GM21515 (cell line): ENCODE measurements at regions not wholly inside any gene's neighbourhood (a gene's known extent, or its start where the extent isn't known, plus 50 kb on each side); places are given as distances from the start of the nearest gene placed in this dataset.
"Not testable (repeated sequence)": the region's sequence is repeated elsewhere in the genome, so short reads cannot be mapped to it uniquely, and the experiment has no call there.

Source experiments
- ATAC-seq: cut with Tn5 transposase; IDR thresholded peaks from one replicate; pipeline ENCODE4 v1.9.1; 2021; ENCODE audit not compliant: unreplicated experiment

DNA sequence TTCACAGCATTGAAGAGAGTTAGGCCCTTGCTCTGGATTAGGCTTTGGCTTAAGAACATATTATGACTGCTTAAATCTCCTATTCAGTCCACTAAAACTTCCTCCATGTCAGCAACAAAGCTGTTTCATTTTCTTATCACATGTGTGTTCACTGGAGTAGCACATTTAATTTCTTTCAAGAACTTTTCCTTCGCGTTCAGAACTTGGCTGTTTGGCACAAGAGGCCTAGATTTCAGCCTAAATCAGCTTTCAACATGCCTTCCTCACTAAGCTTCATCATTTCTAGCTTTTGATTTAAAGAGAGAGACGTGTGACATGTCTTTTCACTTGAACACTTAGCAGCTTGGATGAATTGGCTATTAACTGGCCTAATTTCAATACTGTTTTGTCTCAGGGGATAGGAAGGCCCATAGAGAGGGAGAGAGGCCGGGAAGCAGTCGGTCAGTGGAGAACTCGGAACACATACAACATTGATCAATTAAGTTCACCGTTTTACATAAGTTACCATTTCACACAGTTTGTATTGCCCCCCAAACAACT is 885.2 kb upstream of the AUTS2 start:
- no peak for ATAC-seq

- ATAC-seq: not testable (repeated sequence)
Observed at GRCh38 chr7:68714135-68714534, 884.1 kb upstream of the AUTS2 start.

- ATAC-seq: no peak
Observed at GRCh38 chr7:68715907-68716306, 882.4 kb upstream of the AUTS2 start.

GRCh38 chr7:68717176-68717575 is 881.1 kb upstream of the AUTS2 start:
- no peak for ATAC-seq

GRCh38 chr7:68718097-68718551 is 880.2 kb upstream of the AUTS2 start:
- no peak for ATAC-seq

DNA sequence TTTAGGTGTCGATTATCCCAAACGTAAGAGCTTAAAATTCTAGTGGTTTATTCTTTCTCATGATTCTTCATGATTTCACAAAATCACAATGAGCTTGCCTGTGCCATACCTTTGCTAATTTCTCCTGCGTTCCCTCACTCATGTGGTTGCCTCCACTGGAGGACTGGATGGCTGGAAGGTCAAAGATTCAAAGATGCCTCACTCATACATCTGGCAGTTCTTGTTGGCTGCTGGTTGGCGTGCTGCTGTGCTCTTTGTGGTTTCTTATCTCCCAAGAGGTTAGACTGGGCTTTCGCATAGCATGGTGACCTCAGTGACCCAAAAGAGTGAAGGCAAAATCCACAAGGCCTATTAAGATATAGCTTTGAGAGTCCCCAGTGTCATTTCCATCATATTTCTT is 877.6 kb upstream of the AUTS2 start:
- no peak for ATAC-seq

- no peak for ATAC-seq
Observed at GRCh38 chr7:68722044-68722443, 876.2 kb upstream of the AUTS2 start.

DNA sequence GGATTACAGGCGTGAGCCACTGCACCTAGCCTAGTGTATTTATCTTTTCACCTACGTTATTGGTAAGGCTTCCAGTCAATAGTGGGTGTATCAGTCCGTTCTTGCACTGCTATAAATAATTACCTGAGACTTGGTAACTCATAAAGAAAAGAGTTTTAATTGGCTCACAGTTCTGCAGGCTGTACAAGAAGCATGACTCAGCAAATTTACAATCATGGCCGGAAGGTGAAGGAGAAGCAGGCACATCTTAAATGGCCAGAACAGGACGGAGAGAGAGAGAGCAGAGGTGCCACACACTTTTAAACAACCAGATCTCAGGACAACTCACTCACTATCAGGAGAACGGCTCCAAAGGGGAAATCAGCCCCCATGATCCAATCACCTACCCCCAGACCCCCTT is 873.3 kb upstream of the AUTS2 start:
- ATAC-seq: no peak

DNA sequence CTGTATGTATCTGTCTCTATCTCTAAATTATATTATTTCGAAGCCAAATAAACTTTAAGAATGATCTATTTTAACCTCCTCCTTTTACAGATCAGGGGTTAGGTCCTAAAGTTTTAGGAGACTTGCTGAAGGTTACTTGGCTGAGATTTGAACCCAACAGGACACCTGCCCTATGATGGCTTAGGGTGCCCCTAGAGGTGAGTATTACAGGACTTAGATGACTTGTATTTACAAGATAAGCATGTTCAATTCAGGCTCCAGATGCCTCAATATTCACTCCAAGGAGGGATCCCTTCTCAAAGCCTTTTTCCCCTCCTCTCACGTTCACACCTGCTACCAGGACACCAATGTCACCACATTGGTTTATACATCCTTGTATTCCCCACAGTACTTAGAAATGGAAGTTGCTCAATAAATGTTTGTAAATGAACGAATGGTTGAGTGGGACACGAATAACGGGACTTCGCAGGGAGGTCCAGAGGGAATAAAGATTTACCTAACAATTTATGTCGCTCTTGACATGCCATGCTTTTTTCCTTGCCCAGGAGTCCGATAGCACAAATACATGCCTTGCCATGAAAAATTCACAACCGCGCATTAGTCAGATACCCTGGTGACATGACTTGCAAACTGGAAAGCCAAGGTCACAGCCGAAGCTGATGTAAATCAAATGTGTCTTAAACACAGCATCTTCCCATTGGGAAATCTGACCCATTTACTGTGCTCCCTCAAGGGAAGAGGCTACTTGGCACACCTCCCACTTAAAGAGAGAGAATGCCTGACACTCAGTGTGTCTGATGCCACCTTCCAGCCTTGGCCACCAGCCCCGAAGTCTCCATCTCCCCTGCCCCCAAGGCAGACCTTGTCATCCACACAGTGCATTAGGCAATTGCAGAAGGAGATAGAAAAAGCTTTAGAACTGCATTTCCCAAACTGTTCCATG is 872.2 kb upstream of the AUTS2 start:
- no peak for ATAC-seq

DNA sequence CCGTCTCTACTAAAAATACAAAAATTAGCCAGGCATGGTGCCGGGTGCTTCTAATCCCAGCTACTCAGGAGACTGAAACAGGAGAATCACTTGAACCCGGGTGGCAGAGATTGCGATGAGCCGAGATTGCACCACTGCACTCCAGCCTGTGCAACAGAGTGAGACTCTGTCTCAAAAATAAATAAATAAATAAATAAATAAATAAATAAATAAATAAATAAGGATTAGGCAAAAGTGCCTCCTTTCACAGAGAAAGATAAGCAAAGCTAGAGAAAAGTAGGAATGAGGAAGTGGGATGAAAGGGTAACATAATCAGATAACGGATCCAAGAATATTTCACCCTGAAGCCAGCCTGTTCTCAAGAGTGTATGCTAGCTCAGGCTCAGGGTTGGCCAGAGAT is 869.6 kb upstream of the AUTS2 start:
- not testable (repeated sequence) for ATAC-seq

- ATAC-seq: no peak
Observed at GRCh38 chr7:68729371-68729770, 868.9 kb upstream of the AUTS2 start.

- ATAC-seq: no peak
Observed at GRCh38 chr7:68730194-68730593, 868.1 kb upstream of the AUTS2 start.

- no peak for ATAC-seq
Observed at GRCh38 chr7:68730964-68731363, 867.3 kb upstream of the AUTS2 start.

GRCh38 chr7:68733219-68734153 is 864.8 kb upstream of the AUTS2 start:
- no peak for ATAC-seq

GRCh38 chr7:68734431-68734830 is 863.8 kb upstream of the AUTS2 start:
- ATAC-seq: no peak

DNA sequence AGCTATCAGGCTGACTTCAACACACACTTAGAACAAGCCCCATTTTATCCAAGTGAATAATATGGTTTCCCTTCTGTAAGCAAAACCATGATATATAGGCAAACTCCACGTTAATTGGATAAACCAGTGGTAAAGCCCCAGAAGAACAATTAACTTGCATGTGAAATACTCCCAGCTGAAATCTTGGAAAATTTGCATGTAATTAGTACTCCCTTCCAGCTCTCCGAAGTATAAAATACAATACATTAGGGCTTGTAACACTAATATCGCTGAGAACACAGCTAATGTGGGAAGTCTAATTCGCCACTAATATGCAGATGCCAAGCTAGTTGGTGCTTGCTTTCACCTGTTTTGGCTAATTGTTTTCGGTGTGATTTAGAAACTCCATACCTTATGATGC is 859.0 kb upstream of the AUTS2 start:
- no peak for ATAC-seq

DNA sequence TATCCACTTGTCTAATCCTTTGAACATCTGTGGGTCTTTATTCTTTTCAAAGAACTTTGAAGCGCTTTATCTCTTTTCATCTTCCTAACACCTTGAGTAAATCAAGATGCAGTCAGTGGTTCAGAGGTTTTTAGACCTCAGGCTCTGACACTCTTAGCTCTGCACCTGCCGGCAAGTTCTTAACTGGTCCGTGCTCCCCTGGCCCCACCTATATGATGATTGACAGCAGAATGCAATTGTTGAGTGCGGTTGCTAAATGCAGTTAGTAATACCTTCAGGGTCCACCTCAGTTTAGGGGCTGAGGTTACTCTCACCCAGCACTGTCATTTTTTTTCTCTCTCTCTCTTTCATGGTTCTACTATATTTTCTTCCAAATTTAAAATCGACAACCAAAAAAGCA is 854.2 kb upstream of the AUTS2 start:
- no peak for ATAC-seq

DNA sequence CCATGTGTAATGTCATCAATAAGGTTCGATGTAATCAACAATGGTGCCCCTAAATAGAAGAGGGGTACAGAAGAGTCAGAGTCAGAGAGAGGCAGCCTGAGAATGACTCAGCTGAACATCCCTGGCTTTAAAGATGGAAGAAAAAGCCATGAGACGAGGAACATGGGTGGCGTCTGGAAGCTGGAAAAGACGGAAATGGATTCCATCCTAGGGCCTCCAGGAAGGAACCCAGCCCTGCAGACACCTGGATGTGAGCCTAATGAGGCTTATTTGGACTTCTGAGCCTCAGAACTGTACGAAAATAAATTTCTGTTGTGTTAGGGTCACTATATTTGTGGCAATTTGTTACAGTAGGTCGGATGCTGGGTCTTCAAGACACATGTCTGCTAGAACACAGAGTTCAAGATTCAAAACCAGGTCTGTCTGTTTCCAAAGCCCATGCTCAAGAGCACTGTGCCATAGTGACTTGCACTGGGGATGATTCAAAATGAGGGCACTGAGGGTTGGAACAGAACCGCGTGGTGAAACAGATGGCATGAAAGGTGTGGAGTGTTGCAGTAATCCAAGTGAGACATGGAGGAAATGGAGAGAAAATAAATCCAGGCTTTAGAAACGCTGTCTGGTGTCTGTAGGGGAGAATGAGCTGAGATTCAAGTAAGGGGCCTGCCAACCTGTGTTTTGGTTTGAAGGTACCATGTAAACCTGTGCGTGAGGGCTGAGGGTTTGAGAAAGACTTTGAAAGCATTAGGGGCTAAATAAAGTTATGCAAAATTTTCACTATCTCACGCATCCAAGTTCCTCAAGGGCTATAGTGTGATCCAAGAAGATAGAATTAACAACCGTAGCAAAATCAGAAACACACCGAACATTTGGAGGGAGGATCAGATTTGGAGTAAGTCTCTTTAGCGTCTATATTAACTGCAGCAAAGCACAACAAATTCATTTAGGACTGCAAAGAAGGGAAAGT is 849.1 kb upstream of the AUTS2 start:
- ATAC-seq: no peak

DNA sequence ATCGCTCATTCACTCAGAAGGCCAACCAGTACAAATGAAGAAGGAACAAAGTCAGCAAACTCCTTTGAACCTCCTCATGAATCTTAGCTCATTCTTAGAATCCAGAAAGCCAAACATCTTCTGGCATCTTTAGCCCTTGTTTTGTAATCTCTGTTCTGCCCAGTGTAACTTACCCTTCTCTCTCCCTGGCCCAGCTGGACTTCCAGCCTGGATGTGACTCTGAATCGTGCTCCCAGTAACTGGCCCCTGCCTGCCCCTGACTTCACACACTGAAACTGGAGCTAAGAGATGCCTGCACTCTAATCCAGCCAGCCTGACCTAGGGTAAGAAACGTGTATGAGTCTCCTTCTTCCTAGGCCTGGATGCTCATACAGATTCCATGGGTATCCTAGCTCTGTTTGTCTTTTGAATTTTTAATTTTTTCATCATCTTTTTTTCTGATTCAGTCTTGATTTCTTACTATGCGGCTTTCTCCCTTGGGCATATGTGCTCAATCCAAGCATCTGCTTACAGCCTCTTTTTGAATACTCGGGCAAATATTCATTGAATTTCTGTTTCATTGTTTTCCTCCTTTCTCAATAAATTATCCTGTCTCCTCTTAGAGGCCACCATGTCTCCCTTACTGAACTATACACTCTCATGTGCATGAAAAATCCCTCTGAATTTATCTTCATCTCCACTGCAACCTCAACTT is 845.6 kb upstream of the AUTS2 start:
- ATAC-seq: no peak

DNA sequence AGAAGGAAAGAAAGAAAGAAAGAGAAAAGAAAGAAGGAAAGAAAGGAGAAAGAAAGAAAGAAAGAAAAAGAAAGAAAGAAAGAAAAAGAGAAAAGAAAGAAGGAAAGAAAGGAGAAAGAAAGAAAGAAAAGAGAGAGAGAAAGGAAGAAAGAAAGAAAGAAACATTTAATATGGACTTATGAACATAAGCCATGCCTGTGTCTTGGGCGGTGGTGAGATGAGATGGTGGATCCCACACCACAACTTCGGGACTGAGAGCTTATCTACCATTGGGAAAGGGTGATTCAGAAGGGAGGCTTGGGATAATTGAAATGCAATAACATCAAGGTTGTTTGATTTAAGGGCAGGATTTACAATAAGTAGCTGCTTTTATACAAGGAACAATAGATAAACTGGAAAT is 843.9 kb upstream of the AUTS2 start:
- no peak for ATAC-seq
